GM12878 (cell line): ENCODE measurements at regions not wholly inside any gene's neighbourhood (a gene's known extent, or its start where the extent isn't known, plus 50 kb on each side); places are given as distances from the start of the nearest gene placed in this dataset.

Experiments
- ATAC-seq: fragments of 200-7000 bp; cut with Tn5 transposase; 3 replicates; pipeline ENCODE4 v1.9.1; 2020; ENCODE audit warnings: mild to moderate bottlenecking, moderate library complexity
- BruUV-seq: library from RNA; stranded (reverse); fragments of 400-500 nt; replicated peaks from 2 replicates; lab custom pipeline; 2021; lab: Mats Ljungman, UMichigan
- CTCF ChIA-PET: fragments of 300-600 bp; sonication (Branson Sonifier 250); formaldehyde crosslinking; extraction: SDS; loops from one replicate; lab custom pipeline; 2021; ENCODE audit warnings: inconsistent platforms; lab: Yijun Ruan, JAX
- POLR2A ChIA-PET: fragments of 350-600 bp; formaldehyde crosslinking; extraction: SDS; loops from one replicate; lab custom pipeline; 2021; ENCODE audit warnings: inconsistent platforms; lab: Charles Lee
- RAD21 ChIA-PET: fragments of 300-600 bp; sonication (Branson Sonifier 250); formaldehyde crosslinking; loops from one replicate; lab custom pipeline; 2023; ENCODE audit warnings: antibody characterized with exemption; ENCODE audit not compliant: unreplicated experiment; lab: Charles Lee
- SMC1A ChIA-PET: fragments of 300-600 bp; sonication (Branson Sonifier 250); formaldehyde crosslinking; loops from one replicate; lab custom pipeline; 2023; ENCODE audit not compliant: unreplicated experiment, uncharacterized antibody; lab: Charles Lee
- DNase-seq: peaks from one replicate; pipeline ENCODE4 v3.0.0-alpha.2; 2011; ENCODE audit warnings: low read depth, low spot score
- FAIRE-seq: peaks from 3 replicates; lab custom pipeline; 2011; peaks lifted over from hg19 to GRCh38; lab: Jason Lieb, UNC
- H2AFZ ChIP-seq: 2 replicates; pipeline ENCODE4 v1.6.0; 2011; ENCODE audit warnings: low read depth, low read length, control low read depth; ENCODE audit not compliant: control insufficient read depth
- H3K27ac ChIP-seq: 2 replicates; pipeline ENCODE4 v1.5.1; 2011; ENCODE audit warnings: control low read depth; ENCODE audit not compliant: control insufficient read depth, insufficient read depth
- H3K27me3 ChIP-seq, 2 experiments: replicated peaks in 1 of 2; 2 replicates each; pipeline versions ENCODE4 v1.6.0 to v1.6.1; 2011; ENCODE audit warnings: low read length in 1 of 2; ENCODE audit not compliant: control insufficient read depth in 2 of 2, insufficient read depth in 2 of 2
- H3K36me3 ChIP-seq, 2 experiments: 2 replicates each; pipeline ENCODE4 v1.5.1; 2011; ENCODE audit warnings: low read length in 1 of 2; ENCODE audit not compliant: control insufficient read depth in 2 of 2, insufficient read depth in 2 of 2
- H3K4me1 ChIP-seq: 2 replicates; pipeline ENCODE4 v1.6.1; 2011; ENCODE audit warnings: mild to moderate bottlenecking, low read length, moderate library complexity, mixed read lengths; ENCODE audit not compliant: control insufficient read depth, insufficient read depth
- H3K4me2 ChIP-seq: 2 replicates; pipeline ENCODE4 v1.6.0; 2011; ENCODE audit warnings: control low read depth; ENCODE audit not compliant: control insufficient read depth, insufficient read depth
- H3K4me3 ChIP-seq: fragments of 200-600 bp; sonication (generic); 2 replicates; pipeline ENCODE4 v1.5.1; 2016
- H3K79me2 ChIP-seq: 2 replicates; pipeline ENCODE4 v1.6.0; 2011; ENCODE audit warnings: low read length; ENCODE audit not compliant: control insufficient read depth, insufficient read depth
- H3K9ac ChIP-seq: 2 replicates; pipeline ENCODE4 v1.8.0; 2011; ENCODE audit warnings: low read length, control low read depth, mixed read lengths; ENCODE audit not compliant: control insufficient read depth, insufficient read depth
- H3K9me3 ChIP-seq: replicated peaks from 3 replicates; pipeline ENCODE4 v1.5.1; 2011; ENCODE audit warnings: mild to moderate bottlenecking, low read length; ENCODE audit not compliant: control insufficient read depth, insufficient read depth
- H4K20me1 ChIP-seq: 2 replicates; pipeline ENCODE4 v1.6.0; 2011; ENCODE audit not compliant: control insufficient read depth, insufficient read depth
- ATF2 ChIP-seq: IDR thresholded peaks from 2 replicates; pipeline ENCODE4 v1.6.1; 2012; ENCODE audit warnings: low read length, inconsistent platforms
- CBX5 ChIP-seq: sonication (generic); IDR thresholded peaks from 2 replicates; pipeline ENCODE4 v1.6.1; 2016; ENCODE audit warnings: low read depth, moderate library complexity, mild to moderate bottlenecking, inconsistent platforms
- EED ChIP-seq: sonication (generic); IDR thresholded peaks from 2 replicates; pipeline ENCODE4 v1.6.1; 2016; ENCODE audit warnings: antibody characterized with exemption, low read depth
- IRF3 ChIP-seq: fragments of 450-650 bp; IDR thresholded peaks from 2 replicates; pipeline ENCODE4 v1.6.1; 2014; ENCODE audit warnings: mild to moderate bottlenecking
- MEF2B ChIP-seq: fragments of 450-650 bp; IDR thresholded peaks from 2 replicates; pipeline ENCODE4 v1.6.1; 2018; ENCODE audit warnings: mild to moderate bottlenecking, moderate library complexity; ENCODE audit not compliant: partially characterized antibody, poor library complexity, severe bottlenecking
- NRF1 ChIP-seq: conservative IDR thresholded peaks from 2 replicates; pipeline ENCODE4 v1.6.1; 2011; ENCODE audit warnings: mild to moderate bottlenecking, low read depth, low read length, improper control_type of control experiment
- SP1 ChIP-seq: IDR thresholded peaks from one replicate; pipeline ENCODE4 v1.6.1; 2011; ENCODE audit warnings: low read depth, low read length
- ZBED1 ChIP-seq: IDR thresholded peaks from 2 replicates; pipeline ENCODE4 v1.6.1; 2016; ENCODE audit warnings: borderline replicate concordance
- WGBS: methylation state at CpG from one replicate; pipeline ENCODE4 v1.1.6; 2016; ENCODE audit warnings: low lambda C conversion rate; ENCODE audit not compliant: insufficient replicate concordance, insufficient coverage; ENCODE audit errors: missing lambda C conversion rate; 5-methylcytosine and 5-hydroxymethylcytosine counted together
- in situ Hi-C: fragments of 300-500 bp; cut with MboI; formaldehyde crosslinking; loops from 9 replicates; pipeline ENCODE4 v1.14.3; 2018; ENCODE audit warnings: mixed read lengths
- intact Hi-C: fragments of 100-400 bp; cut with micrococcal nuclease; formaldehyde crosslinking; loops from one replicate; pipeline ENCODE4 v1.14.2; 2022; ENCODE audit not compliant: unreplicated experiment

- Histone ChIP-seq H3K4me3 (no peak overlapping the region), H3K9ac (no peak overlapping the region), H3K27me3 (no peaks in the 10 kb centered on the region), H3K36me3 (no peaks in the 10 kb centered on the region), H4K20me1 (no peaks in the 10 kb centered on the region), H2AFZ (no peak overlapping the region), H3K4me2 (no peak overlapping the region), H3K79me2 (no peaks in the 10 kb centered on the region), H3K27ac (no peak overlapping the region), H3K9me3 (no peaks in the 10 kb centered on the region), H3K4me1 (no peaks in the 10 kb centered on the region)
- ATAC-seq = no peak
- 0% methylated on average over 1 of the region's 1 CpG for WGBS
- POLR2A ChIA-PET = no interaction called here
- BruUV-seq = no TSS peak
- SMC1A ChIA-PET = no interaction called here
- CTCF ChIA-PET = no interaction called here
- RAD21 ChIA-PET = no interaction called here
- DNase-seq = no peak
- FAIRE-seq = no peak
- intact Hi-C loops (no loop called here), in situ Hi-C loops (no loop called here)
- TF ChIP-seq NRF1 (no peak), IRF3 (no peak), ATF2 (no peak)
- TF ChIP-seq, all 136 proteins: peak for 0
Observed at GRCh38 chr5:33316773-33317172, 124.0 kb upstream of the TARS1 start.

- ChIA-PET CTCF (no interaction called here), POLR2A (no interaction called here), RAD21 (no interaction called here), SMC1A (no interaction called here)
- Histone ChIP-seq H3K4me2 (no peak overlapping the region), H3K9me3 (no peaks in the 10 kb centered on the region), H3K79me2 (no peaks in the 10 kb centered on the region), H3K4me1 (no peaks in the 10 kb centered on the region), H3K27me3 (no peaks in the 10 kb centered on the region), H3K9ac (no peak overlapping the region), H2AFZ (no peak overlapping the region), H3K4me3 (no peak overlapping the region), H3K27ac (no peak overlapping the region), H4K20me1 (no peaks in the 10 kb centered on the region), H3K36me3 (no peaks in the 10 kb centered on the region)
- FAIRE-seq (no peak), ATAC-seq (no peak), DNase-seq (no peak)
- 3% methylated on average over 2 of the region's 2 CpGs for WGBS
- in situ Hi-C loops (no loop called here), intact Hi-C loops (no loop called here)
- TF ChIP-seq SP1 = no peak
- no peak for TF ChIP-seq CBX5
- TF ChIP-seq ZBED1 = no peak
- TF ChIP-seq EED = no peak
- TF ChIP-seq MEF2B = no peak
- no TSS peak for BruUV-seq
Observed at GRCh38 chr5:33317271-33317670, 123.5 kb upstream of the TARS1 start.
